PC-3 (cell line): ENCODE measurements at regions not wholly inside any gene's neighbourhood (a gene's known extent, or its start where the extent isn't known, plus 50 kb on each side); places are given as distances from the start of the nearest gene placed in this dataset.

Source experiments
- EZH2 ChIP-seq: fragments of 300-600 bp; sonication (generic); IDR thresholded peaks from one replicate; pipeline ENCODE4 v1.6.1; 2017; ENCODE audit warnings: antibody characterized with exemption, mild to moderate bottlenecking, low read length; ENCODE audit not compliant: unreplicated experiment
- EZH2phosphoT487 ChIP-seq: fragments of 300-600 bp; sonication (generic); IDR thresholded peaks from 2 replicates; pipeline ENCODE4 v1.6.1; 2018; ENCODE audit warnings: mild to moderate bottlenecking, antibody characterized with exemption, low read length, borderline replicate concordance
- TF ChIP-seq, protein P1 (sequence below): fragments of 300-600 bp; sonication (generic); conservative IDR thresholded peaks from 2 replicates; pipeline ENCODE4 v1.5.1; 2017; ENCODE audit warnings: antibody characterized with exemption, low read depth, mild to moderate bottlenecking, low read length

DNA sequence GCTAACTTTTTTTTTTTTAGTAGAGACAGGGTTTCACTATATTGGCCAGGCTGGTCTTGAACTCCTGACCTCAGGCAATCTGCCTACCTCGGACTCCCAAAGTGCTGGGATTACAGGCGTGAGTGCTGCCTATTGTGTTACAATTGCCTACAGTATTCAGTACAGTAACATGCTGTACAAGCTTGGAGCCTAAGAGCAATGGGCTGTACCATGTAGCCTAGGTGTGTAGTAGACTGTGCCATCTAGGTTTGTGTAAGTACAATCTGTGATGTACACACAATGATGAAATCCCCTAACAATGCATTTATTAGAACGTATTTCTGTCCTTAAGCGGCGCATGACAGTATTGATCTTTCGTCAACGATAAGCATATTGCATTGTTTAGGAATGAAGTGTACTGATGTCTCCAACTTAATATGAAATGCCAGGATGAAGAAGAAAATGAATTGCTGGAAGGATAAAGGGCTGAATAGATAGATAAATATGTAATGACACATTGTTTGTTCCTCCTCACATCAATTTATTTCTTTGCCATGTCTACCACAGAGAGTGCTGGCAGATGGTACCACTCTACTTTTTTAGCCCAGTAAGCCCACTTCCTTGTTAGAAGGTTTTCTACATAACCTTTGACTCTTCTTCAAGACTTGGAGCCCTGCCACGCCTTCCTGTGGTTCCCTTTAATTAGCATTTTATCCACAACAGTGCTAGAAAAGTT, 467.5 kb downstream of the VRK1 start:
- TF ChIP-seq, protein P1, sequence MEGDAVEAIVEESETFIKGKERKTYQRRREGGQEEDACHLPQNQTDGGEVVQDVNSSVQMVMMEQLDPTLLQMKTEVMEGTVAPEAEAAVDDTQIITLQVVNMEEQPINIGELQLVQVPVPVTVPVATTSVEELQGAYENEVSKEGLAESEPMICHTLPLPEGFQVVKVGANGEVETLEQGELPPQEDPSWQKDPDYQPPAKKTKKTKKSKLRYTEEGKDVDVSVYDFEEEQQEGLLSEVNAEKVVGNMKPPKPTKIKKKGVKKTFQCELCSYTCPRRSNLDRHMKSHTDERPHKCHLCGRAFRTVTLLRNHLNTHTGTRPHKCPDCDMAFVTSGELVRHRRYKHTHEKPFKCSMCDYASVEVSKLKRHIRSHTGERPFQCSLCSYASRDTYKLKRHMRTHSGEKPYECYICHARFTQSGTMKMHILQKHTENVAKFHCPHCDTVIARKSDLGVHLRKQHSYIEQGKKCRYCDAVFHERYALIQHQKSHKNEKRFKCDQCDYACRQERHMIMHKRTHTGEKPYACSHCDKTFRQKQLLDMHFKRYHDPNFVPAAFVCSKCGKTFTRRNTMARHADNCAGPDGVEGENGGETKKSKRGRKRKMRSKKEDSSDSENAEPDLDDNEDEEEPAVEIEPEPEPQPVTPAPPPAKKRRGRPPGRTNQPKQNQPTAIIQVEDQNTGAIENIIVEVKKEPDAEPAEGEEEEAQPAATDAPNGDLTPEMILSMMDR = no peak
- TF ChIP-seq EZH2phosphoT487 = no peak
- TF ChIP-seq EZH2 = no peak
